HG02642 (cell line): ENCODE measurements at regions not wholly inside any gene's neighbourhood (a gene's known extent, or its start where the extent isn't known, plus 50 kb on each side); places are given as distances from the start of the nearest gene placed in this dataset.
"Not testable (repeated sequence)": the region's sequence is repeated elsewhere in the genome, so short reads cannot be mapped to it uniquely, and the experiment has no call there.

ENCODE experiments used
- ATAC-seq: cut with Tn5 transposase; IDR thresholded peaks from one replicate; pipeline ENCODE4 v1.9.1; 2021; ENCODE audit warnings: mild to moderate bottlenecking; ENCODE audit not compliant: unreplicated experiment, poor library complexity

GRCh38 chr7:149610441-149611011 is 112.9 kb upstream of the ZNF746 start:
- ATAC-seq, result no peak

GRCh38 chr7:149608168-149608567 is 110.6 kb upstream of the ZNF746 start:
- no peak for ATAC-seq

DNA sequence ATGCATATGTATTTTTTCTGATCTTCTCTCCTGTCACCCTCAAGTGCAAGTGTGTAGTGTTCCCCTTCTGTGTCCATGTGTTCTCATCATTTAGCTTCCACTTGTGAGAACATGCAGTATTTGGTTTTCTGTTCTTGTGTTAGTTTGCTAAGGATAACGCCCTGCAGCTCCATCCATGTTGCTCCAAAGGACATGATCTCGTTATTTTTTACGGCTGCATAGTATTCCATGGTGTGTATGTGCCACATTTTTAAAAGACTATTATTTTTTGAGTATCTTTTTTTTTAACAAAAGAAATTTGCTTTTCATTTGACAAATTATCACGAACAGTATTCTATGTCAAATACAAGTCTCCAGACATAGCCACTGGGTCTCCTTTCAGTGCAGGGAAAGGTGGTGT is 110.1 kb upstream of the ZNF746 start:
- ATAC-seq, result no peak

- no peak for ATAC-seq
Observed at GRCh38 chr7:149606826-149607225, 109.2 kb upstream of the ZNF746 start.

- ATAC-seq, result no peak
Observed at GRCh38 chr7:149605696-149606095, 108.1 kb upstream of the ZNF746 start.

DNA sequence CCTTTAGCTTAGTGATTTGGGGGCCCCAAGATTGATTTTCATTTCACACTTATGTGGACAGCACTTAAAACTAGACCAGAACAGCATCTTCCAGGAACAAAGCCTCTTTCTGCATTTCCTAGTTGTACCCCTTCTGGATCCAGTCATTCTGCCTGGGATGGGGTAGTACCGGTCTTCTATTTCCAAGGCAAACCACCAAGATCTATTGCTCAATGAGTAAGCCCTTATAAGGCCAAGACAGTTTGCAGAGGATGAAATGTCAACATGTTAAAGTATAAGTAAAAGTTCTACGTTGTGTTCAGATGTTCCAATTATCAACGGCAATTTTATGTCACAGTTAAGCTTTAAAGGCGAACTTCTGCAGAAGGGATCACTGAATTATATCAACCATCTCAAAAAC is 106.9 kb upstream of the ZNF746 start:
- ATAC-seq, result no peak

DNA sequence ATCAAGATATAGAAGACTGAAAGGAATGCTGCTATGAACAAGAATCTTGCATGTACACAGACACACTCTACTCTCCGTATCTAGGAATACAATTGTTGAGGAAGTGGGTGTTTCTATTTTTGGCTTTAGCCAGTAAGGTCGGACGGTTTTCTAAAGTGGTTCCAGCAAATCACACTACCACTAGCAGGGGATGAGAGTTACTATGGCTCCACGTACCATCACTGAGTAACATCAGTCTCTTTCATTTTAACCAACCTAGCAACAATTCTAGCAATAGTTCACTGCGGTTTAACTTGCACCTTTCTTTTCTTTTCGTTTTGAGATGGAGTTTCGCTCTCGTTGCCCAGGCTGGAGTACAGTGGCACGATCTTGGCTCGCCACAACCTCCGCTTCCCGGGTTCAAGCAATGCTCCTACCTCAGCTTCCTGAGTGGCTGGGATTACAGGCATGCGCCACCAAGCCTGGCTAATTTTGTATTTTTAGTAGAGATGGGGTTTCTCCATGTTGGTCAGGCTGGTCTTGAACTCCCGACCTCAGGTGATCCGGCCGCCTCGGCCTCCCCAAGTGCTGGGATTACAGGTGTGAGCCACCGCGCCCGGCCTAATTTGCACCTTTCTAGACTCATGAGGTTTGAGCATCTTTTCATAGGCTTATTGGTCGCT is 103.2 kb upstream of the ZNF746 start:
- ATAC-seq, result peak; percentile 92

DNA sequence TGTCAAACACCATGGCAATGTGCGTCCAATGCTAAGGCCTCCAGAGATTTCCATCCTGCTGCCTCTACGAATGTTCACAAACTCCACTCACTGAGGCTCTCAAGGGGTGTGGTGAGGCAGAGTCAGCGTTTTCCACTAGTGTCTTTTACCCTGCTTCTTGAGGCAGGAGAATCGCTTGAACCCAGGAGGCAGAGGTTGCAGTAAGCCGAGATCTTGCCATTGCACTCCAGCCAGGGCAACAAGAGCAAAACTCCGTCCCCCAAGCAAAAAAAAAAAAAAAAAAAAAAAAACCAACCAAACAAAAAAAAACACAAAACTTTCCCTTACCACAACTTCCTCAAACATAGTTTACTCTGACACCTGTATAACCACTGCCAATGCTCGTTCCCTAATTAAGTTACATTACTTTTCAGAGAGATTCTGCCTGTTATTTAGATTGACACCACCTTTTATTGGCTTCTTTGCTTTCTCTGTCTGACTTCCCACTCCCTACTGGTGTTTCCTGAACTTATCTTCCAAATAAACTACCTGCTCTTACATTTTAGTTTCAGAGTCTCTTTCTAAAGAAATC is 102.1 kb upstream of the ZNF746 start:
- ATAC-seq, result peak; percentile 35

- ATAC-seq, result no peak
Observed at GRCh38 chr7:149598721-149599308, 101.2 kb upstream of the ZNF746 start.

- ATAC-seq, result not testable (repeated sequence)
Observed at GRCh38 chr7:149597789-149598188, 100.2 kb upstream of the ZNF746 start.

- no peak for ATAC-seq
Observed at GRCh38 chr7:149595541-149595940, 97.9 kb upstream of the ZNF746 start.

GRCh38 chr7:149595078-149595477 is 97.5 kb upstream of the ZNF746 start:
- no peak for ATAC-seq

GRCh38 chr7:149588930-149589329 is 91.3 kb upstream of the ZNF746 start:
- ATAC-seq, result no peak

GRCh38 chr7:149586646-149587645 is 89.3 kb upstream of the ZNF746 start:
- ATAC-seq, result no peak

GRCh38 chr7:149584530-149584929 is 86.9 kb upstream of the ZNF746 start:
- no peak for ATAC-seq

GRCh38 chr7:149584009-149584408 is 86.4 kb upstream of the ZNF746 start:
- no peak for ATAC-seq

GRCh38 chr7:149580328-149580727 is 82.7 kb upstream of the ZNF746 start:
- ATAC-seq, result no peak

DNA sequence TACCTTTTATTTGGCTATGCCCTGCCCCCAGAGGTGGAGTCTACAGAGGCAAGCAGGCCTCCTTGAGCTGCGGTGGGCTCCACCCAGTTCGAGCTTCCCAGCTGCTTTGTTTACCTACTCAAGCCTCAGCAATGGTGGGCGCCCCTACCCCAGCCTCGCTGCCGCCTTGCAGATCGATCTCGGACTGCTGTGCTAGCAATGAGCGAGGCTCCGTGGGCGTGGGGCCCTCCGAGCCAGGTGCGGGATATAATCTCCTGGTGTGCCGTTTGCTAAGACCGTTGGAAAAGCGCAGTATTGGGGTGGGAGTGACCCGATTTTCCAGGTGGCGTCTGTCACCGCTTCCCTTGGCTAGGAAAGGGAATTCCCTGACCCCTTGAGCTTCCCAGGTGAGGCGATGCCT is 81.8 kb upstream of the ZNF746 start:
- not testable (repeated sequence) for ATAC-seq

DNA sequence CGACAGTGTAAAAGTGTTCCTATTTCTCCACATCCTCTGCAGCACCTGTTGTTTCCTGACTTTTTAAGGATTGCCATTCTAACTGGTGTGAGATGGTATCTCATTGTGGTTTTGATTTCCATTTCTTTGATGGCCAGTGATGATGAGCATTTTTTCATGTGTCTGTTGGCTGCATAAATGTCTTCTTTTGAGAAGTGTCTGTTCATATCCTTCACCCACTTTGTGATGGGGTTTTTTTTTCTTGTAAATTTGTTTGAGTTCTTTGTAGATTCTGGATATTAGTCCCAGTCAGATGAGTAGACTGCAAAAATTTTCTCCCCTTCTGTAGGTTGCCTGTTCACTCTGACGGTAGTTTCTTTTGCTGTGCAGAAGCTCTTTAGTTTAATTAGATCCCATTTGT is 76.8 kb upstream of the ZNF746 start:
- ATAC-seq, result not testable (repeated sequence)

DNA sequence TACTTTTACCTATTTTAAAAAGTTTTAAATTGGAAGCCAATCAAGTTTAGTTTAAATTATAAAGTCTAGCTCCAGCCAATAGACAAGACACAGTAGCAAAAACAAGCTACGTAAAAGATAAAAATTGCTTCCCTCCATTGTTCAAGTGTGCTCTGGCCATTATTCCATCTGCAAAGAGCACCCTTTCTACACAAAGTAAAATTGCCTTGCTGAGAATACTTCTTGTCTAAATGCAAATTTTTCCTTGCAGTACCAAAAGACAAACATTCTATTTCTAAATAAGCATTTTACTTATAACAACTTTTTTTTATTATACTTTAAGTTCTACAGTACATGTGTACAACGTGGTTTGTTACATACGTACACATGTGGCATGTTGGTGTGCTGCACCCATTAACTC is 75.9 kb upstream of the ZNF746 start:
- ATAC-seq, result no peak
